PC-9 (cell line): ENCODE measurements at regions not wholly inside any gene's neighbourhood (a gene's known extent, or its start where the extent isn't known, plus 50 kb on each side); places are given as distances from the start of the nearest gene placed in this dataset.

ENCODE experiments used
- BruUV-seq: library from RNA; stranded (reverse); fragments of 400-500 nt; replicated peaks from 2 replicates; lab custom pipeline; 2021; lab: Mats Ljungman, UMichigan
- CTCF ChIA-PET: fragments of 300-600 bp; sonication (Branson Sonifier 250); formaldehyde crosslinking; loops from one replicate; lab custom pipeline; 2022; ENCODE audit warnings: antibody characterized with exemption; lab: Charles Lee
- POLR2A ChIA-PET: fragments of 300-600 bp; sonication (Branson Sonifier 250); formaldehyde crosslinking; loops from one replicate; lab custom pipeline; 2022; ENCODE audit warnings: antibody characterized with exemption; ENCODE audit not compliant: unreplicated experiment; lab: Charles Lee
- DNase-seq, 2 experiments: peaks; one replicate each; pipeline versions ENCODE4 v3.0.0 to v3.0.0-alpha.2; 2015 to 2022; ENCODE audit warnings: mixed read lengths in 1 of 2
- H2AFZ ChIP-seq: fragments of 200-600 bp; sonication (generic); 2 replicates; pipeline ENCODE4 v1.8.1; 2017; ENCODE audit warnings: antibody characterized with exemption
- H3F3A ChIP-seq: fragments of 200-600 bp; sonication (generic); 2 replicates; pipeline ENCODE4 v1.8.1; 2017; ENCODE audit warnings: antibody characterized with exemption, mild to moderate bottlenecking, low read depth; ENCODE audit not compliant: insufficient read depth
- H3K27ac ChIP-seq: fragments of 200-600 bp; sonication (generic); 2 replicates; pipeline ENCODE4 v1.6.1; 2016; ENCODE audit warnings: mixed run types
- H3K27me3 ChIP-seq: fragments of 200-600 bp; sonication (generic); 2 replicates; pipeline ENCODE4 v1.6.1; 2016; ENCODE audit warnings: low read depth, mixed run types; ENCODE audit not compliant: insufficient read depth
- H3K36me3 ChIP-seq: fragments of 200-600 bp; sonication (generic); 2 replicates; pipeline ENCODE4 v1.6.1; 2016; ENCODE audit warnings: low read depth, mixed run types
- H3K4me1 ChIP-seq: fragments of 200-600 bp; sonication (generic); replicated peaks from 2 replicates; pipeline ENCODE4 v1.6.1; 2016; ENCODE audit warnings: mixed run types; ENCODE audit not compliant: insufficient read depth
- H3K4me2 ChIP-seq: fragments of 200-600 bp; sonication (generic); 2 replicates; pipeline ENCODE4 v1.6.1; 2017; ENCODE audit warnings: mixed run types
- H3K4me3 ChIP-seq: fragments of 200-600 bp; sonication (generic); 2 replicates; pipeline ENCODE4 v1.6.1; 2016; ENCODE audit warnings: mixed run types
- H3K79me2 ChIP-seq: fragments of 200-600 bp; sonication (generic); 2 replicates; pipeline ENCODE4 v1.6.1; 2017; ENCODE audit warnings: low read depth, mixed run types
- H3K9me2 ChIP-seq: fragments of 200-600 bp; sonication (generic); 2 replicates; pipeline ENCODE4 v1.8.1; 2017; ENCODE audit warnings: mild to moderate bottlenecking; ENCODE audit not compliant: insufficient read depth
- H3K9me3 ChIP-seq: fragments of 200-600 bp; sonication (generic); 2 replicates; pipeline ENCODE4 v1.8.1; 2016; ENCODE audit warnings: low read depth; ENCODE audit not compliant: insufficient read depth
- H4K20me1 ChIP-seq: fragments of 200-600 bp; sonication (generic); 2 replicates; pipeline ENCODE4 v1.8.1; 2017; ENCODE audit not compliant: insufficient read depth
- CTCF ChIP-seq: fragments of 200-600 bp; sonication (generic); conservative IDR thresholded peaks from 2 replicates; pipeline ENCODE4 v1.6.1; 2017; ENCODE audit warnings: mixed run types, antibody characterized with exemption, mild to moderate bottlenecking, moderate library complexity
- EZH2 ChIP-seq: fragments of 200-600 bp; sonication (generic); IDR thresholded peaks from 2 replicates; pipeline ENCODE4 v1.8.0; 2017; ENCODE audit warnings: antibody characterized with exemption, low read depth
- intact Hi-C: fragments of 100-400 bp; cut with micrococcal nuclease; formaldehyde crosslinking; loops from one replicate; pipeline ENCODE4 v1.10.0; 2022; ENCODE audit not compliant: unreplicated experiment

- intact Hi-C loops: no loop called here
- no TSS peak for BruUV-seq
- no peaks in the 10 kb centered on the region for H3F3A ChIP-seq
- ChIA-PET POLR2A (no interaction called here), CTCF (no interaction called here)
- no peak overlapping the region for H3K27ac ChIP-seq
- no peak overlapping the region for H2AFZ ChIP-seq
- no peak overlapping the region for H3K4me3 ChIP-seq
- no peak overlapping the region for H3K4me2 ChIP-seq
- no peaks in the 10 kb centered on the region for H3K9me2 ChIP-seq
- H4K20me1 ChIP-seq: no peaks in the 10 kb centered on the region
- H3K27me3 ChIP-seq: no peaks in the 10 kb centered on the region
- no peaks in the 10 kb centered on the region for H3K36me3 ChIP-seq
- no peaks in the 10 kb centered on the region for H3K4me1 ChIP-seq
- no peak for DNase-seq
- H3K79me2 ChIP-seq: no peaks in the 10 kb centered on the region
- no peaks in the 10 kb centered on the region for H3K9me3 ChIP-seq
- TF ChIP-seq EZH2 (no peak), CTCF (no peak)
Observed at GRCh38 chr4:129261584-129261983, 165.6 kb downstream of the C4orf33 start.

- Histone ChIP-seq H3K79me2 (no peaks in the 10 kb centered on the region), H3K4me3 (no peak overlapping the region), H3K4me2 (no peak overlapping the region), H3K27me3 (no peaks in the 10 kb centered on the region), H3K4me1 (no peaks in the 10 kb centered on the region), H4K20me1 (no peaks in the 10 kb centered on the region), H3F3A (no peaks in the 10 kb centered on the region), H2AFZ (0 out of 2 replicates have a peak overlapping the region, but pooled peaks have one; percentile 44), H3K9me3 (no peaks in the 10 kb centered on the region), H3K27ac (no peak overlapping the region), H3K36me3 (no peaks in the 10 kb centered on the region), H3K9me2 (no peaks in the 10 kb centered on the region)
- ChIA-PET POLR2A (no interaction called here), CTCF (no interaction called here)
- no peak for TF ChIP-seq EZH2
- no peak for TF ChIP-seq CTCF
- no TSS peak for BruUV-seq
- DNase-seq: no peak
- intact Hi-C loops: no loop called here
Observed at GRCh38 chr4:129264008-129264657, 168.2 kb downstream of the C4orf33 start.

GRCh38 chr4:129278868-129279267 lies 182.9 kb downstream of the C4orf33 start:
- intact Hi-C loops: no loop called here
- no peak overlapping the region for H2AFZ ChIP-seq
- no peak for DNase-seq
- no peak overlapping the region for H3K27ac ChIP-seq
- H3K4me3 ChIP-seq: no peak overlapping the region
- BruUV-seq: no TSS peak
- no peaks in the 10 kb centered on the region for H3K9me3 ChIP-seq
- no peaks in the 10 kb centered on the region for H4K20me1 ChIP-seq
- no peaks in the 10 kb centered on the region for H3F3A ChIP-seq
- H3K4me1 ChIP-seq: no peaks in the 10 kb centered on the region
- H3K36me3 ChIP-seq: no peaks in the 10 kb centered on the region
- H3K9me2 ChIP-seq: no peaks in the 10 kb centered on the region; the same call in 1 of the 2 replicates
- ChIA-PET CTCF (no interaction called here), POLR2A (no interaction called here)
- TF ChIP-seq CTCF (no peak), EZH2 (no peak)
- no peaks in the 10 kb centered on the region for H3K79me2 ChIP-seq
- no peaks in the 10 kb centered on the region for H3K27me3 ChIP-seq
- H3K4me2 ChIP-seq: no peak overlapping the region
